A549 (cell line): ENCODE measurements at regions not wholly inside any gene's neighbourhood (a gene's known extent, or its start where the extent isn't known, plus 50 kb on each side); places are given as distances from the start of the nearest gene placed in this dataset.

ENCODE experiments used
- CEBPB ChIP-seq, 2 experiments: fragments of >200 bp in 1 of 2; sonication (Bioruptor Twin) in 1 of 2; formaldehyde crosslinking in 1 of 2; IDR thresholded peaks; 2 replicates each; pipeline ENCODE4 v1.6.1; 2012 to 2016
- CTCF ChIP-seq: fragments of >200 bp; sonication (Bioruptor Twin); formaldehyde crosslinking; IDR thresholded peaks from 3 replicates; pipeline ENCODE4 v1.5.1; 2016
- EP300 ChIP-seq, 2 experiments: fragments of >200 bp; sonication (Bioruptor Twin); formaldehyde crosslinking; IDR thresholded peaks; 2 replicates in 1 of 2; 3 replicates in 1 of 2; pipeline ENCODE4 v1.6.1; 2016 to 2017
- POLR2A ChIP-seq: IDR thresholded peaks from 2 replicates; pipeline ENCODE4 v1.6.1; 2012; ENCODE audit warnings: mild to moderate bottlenecking, low read length
- SREBF2 ChIP-seq: fragments of 450-650 bp; IDR thresholded peaks from 2 replicates; pipeline ENCODE4 v1.6.1; 2014; ENCODE audit warnings: mild to moderate bottlenecking, moderate library complexity

- no peak for TF ChIP-seq POLR2A
- TF ChIP-seq EP300 (IDR thresholded peaks at IDR 0.05), result no peak
- TF ChIP-seq SREBF2, result no peak
- no peak for TF ChIP-seq CEBPB (IDR thresholded peaks at IDR 0.05)
- TF ChIP-seq CTCF, result no peak
Observed at GRCh38 chr22:26777156-26777801, 119.9 kb downstream of the MIAT start.
